NCI-H82 (cell line): ENCODE measurements at regions not wholly inside any gene's neighbourhood (a gene's known extent, or its start where the extent isn't known, plus 50 kb on each side); places are given as distances from the start of the nearest gene placed in this dataset.
A peak's percentile ranks its signal among the peaks of the same experiment; 100 is the strongest.
"Not testable (repeated sequence)": the region's sequence is repeated elsewhere in the genome, so short reads cannot be mapped to it uniquely, and the experiment has no call there.

Source experiments
- DNase-seq: peaks from one replicate; lab custom pipeline; 2025; lab: John Stamatoyannopoulos, UW

- DNase-seq: no peak
Observed at GRCh38 chr5:54821445-54822323, 163.7 kb downstream of the ESM1 start.

- DNase-seq: no peak
Observed at GRCh38 chr5:54820346-54821134, 164.9 kb downstream of the ESM1 start.

- no peak for DNase-seq
Observed at GRCh38 chr5:54807421-54807820, 178.0 kb downstream of the ESM1 start.

GRCh38 chr5:54804521-54804920 is 180.9 kb downstream of the ESM1 start:
- DNase-seq: no peak

- no peak for DNase-seq
Observed at GRCh38 chr5:54804086-54804485, 181.3 kb downstream of the ESM1 start.

GRCh38 chr5:54803471-54804011 is 181.9 kb downstream of the ESM1 start:
- DNase-seq: peak; percentile 10

- DNase-seq: no peak
Observed at GRCh38 chr5:54799645-54800044, 185.7 kb downstream of the ESM1 start.

GRCh38 chr5:54795777-54796176 is 189.6 kb downstream of the ESM1 start:
- DNase-seq: no peak

- DNase-seq: no peak
Observed at GRCh38 chr5:54795284-54795683, 190.1 kb downstream of the ESM1 start.

GRCh38 chr5:54794135-54794975 is 191.0 kb downstream of the ESM1 start:
- no peak for DNase-seq

- no peak for DNase-seq
Observed at GRCh38 chr5:54793468-54794134, 191.8 kb downstream of the ESM1 start.

- no peak for DNase-seq
Observed at GRCh38 chr5:54792611-54793404, 192.6 kb downstream of the ESM1 start.

GRCh38 chr5:54787910-54788309 is 197.5 kb downstream of the ESM1 start:
- DNase-seq: not testable (repeated sequence)

- no peak for DNase-seq
Observed at GRCh38 chr5:54785729-54786591, 199.4 kb downstream of the ESM1 start.

- DNase-seq: peak; percentile 38
Observed at GRCh38 chr5:54778783-54779182, 206.6 kb downstream of the ESM1 start.

GRCh38 chr5:54775645-54776044 is 209.7 kb downstream of the ESM1 start:
- peak; percentile 36 for DNase-seq

- no peak for DNase-seq
Observed at GRCh38 chr5:54774281-54775170, 210.9 kb downstream of the ESM1 start.

- no peak for DNase-seq
Observed at GRCh38 chr5:54772684-54773083, 212.7 kb downstream of the ESM1 start.
